Transverse colon (tissue), 4 donors: ENCODE measurements at regions not wholly inside any gene's neighbourhood (a gene's known extent, or its start where the extent isn't known, plus 50 kb on each side); places are given as distances from the start of the nearest gene placed in this dataset.

Source experiments
- DNase-seq: peaks from one replicate; pipeline ENCODE4 v3.0.0-alpha.2; 2019
- H3K27ac ChIP-seq, 4 donors: fragments of 200-600 bp; sonication (generic); 2 replicates each; pipeline ENCODE4 v1.5.1; 2016 to 2018; ENCODE audit warnings: inconsistent platforms in 4 of 4
- H3K27me3 ChIP-seq: fragments of 200-600 bp; sonication (generic); 2 replicates; pipeline ENCODE4 v1.5.1; 2017; ENCODE audit warnings: inconsistent platforms
- H3K36me3 ChIP-seq, 4 donors: fragments of 200-600 bp; sonication (generic); 2 replicates each; pipeline ENCODE4 v1.5.1; 2017 to 2019; ENCODE audit warnings: inconsistent platforms in 4 of 4
- H3K4me1 ChIP-seq, 4 donors: fragments of 200-600 bp; sonication (generic); 2 replicates each; pipeline ENCODE4 v1.5.1; 2017 to 2020; ENCODE audit warnings: inconsistent platforms in 4 of 4
- H3K4me3 ChIP-seq, 4 donors: fragments of 200-600 bp; sonication (generic); 1 replicate in 1 of 4; 2 replicates in 3 of 4; pipeline versions ENCODE4 v1.5.1 to v1.6.1; 2017 to 2019; ENCODE audit warnings: inconsistent platforms in 4 of 4
- H3K9me3 ChIP-seq, 2 donors: fragments of 200-600 bp; sonication (generic); 2 replicates each; pipeline ENCODE4 v1.5.1; 2017 to 2019; ENCODE audit warnings: inconsistent platforms in 2 of 2
- EP300 ChIP-seq: sonication (generic); formaldehyde crosslinking; IDR thresholded peaks from one replicate; pipeline ENCODE4 v1.6.1; 2017; ENCODE audit warnings: antibody characterized with exemption, low read depth
- POLR2A ChIP-seq: fragments of 450-650 bp; IDR thresholded peaks from one replicate; pipeline ENCODE4 v1.6.1; 2016; ENCODE audit warnings: antibody characterized with exemption, mild to moderate bottlenecking, moderate library complexity
- POLR2AphosphoS5 ChIP-seq, 3 donors: sonication (generic); formaldehyde crosslinking; IDR thresholded peaks; one replicate each; pipeline ENCODE4 v1.6.1; 2016; ENCODE audit warnings: antibody characterized with exemption in 3 of 3
- WGBS, 2 donors: methylation state at CpG; one replicate each; pipeline ENCODE4 v1.1.5; 2018; ENCODE audit warnings: low coverage in 1 of 2; 5-methylcytosine and 5-hydroxymethylcytosine counted together
- in situ Hi-C, 4 donors: fragments of 200-750 bp; cut with MboI; loops; one replicate each; pipeline versions ENCODE4 v1.15.0 to v1.15.1; 2017; ENCODE audit warnings: low sequenced_read_pairs in 3 of 4, low pct_ligation_motif_present in 1 of 4, low pct_unique_long_range_greater_than_20kb in 1 of 4
- intact Hi-C: fragments of 100-400 bp; cut with DNase I; formaldehyde crosslinking; loops from one replicate; pipeline ENCODE4 v1.15.1; 2023; ENCODE audit warnings: low total_unique reads
- TF ChIP-seq, protein P1 (sequence below), 5 experiments: fragments of 200-600 bp in 3 of 5; fragments of 450-650 bp in 2 of 5; sonication (generic) in 3 of 5; IDR thresholded peaks; 1 replicate in 2 of 5; 2 replicates in 3 of 5; pipeline ENCODE4 v1.5.1; 2016 to 2017; ENCODE audit warnings: antibody characterized with exemption in 5 of 5, inconsistent platforms in 3 of 5, mild to moderate bottlenecking in 2 of 5, moderate library complexity in 1 of 5

DNA sequence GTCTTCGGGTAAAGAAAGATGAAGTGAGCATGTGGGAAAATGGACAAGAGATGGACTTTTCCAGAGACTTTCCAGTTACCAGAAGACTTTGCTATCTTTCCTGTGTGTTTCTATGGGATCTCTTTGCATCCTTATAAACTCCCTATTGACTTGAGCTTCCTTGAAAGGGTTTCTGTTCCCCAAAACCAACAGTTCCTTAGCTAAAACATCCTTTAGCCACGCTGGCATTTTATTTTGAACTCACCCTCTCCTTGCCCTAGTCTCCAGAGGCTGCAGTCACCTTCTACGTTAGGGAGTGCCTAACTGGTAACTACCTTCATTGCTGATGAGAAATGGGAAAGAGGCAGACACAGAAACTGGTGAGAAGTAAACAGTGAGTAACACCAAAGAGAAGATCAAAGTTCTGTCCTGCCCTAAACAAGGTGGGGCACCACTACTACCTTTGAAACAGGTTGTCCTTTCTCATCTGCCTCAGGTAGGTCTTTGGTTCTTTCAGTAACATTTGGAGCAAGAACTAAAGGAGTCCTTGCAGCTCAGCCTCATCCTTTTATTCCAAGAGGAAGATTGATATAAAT lies 402.9 kb downstream of the ENC1 start:
- in situ Hi-C loops: no loop called here
- intact Hi-C loops: no loop called here

DNA sequence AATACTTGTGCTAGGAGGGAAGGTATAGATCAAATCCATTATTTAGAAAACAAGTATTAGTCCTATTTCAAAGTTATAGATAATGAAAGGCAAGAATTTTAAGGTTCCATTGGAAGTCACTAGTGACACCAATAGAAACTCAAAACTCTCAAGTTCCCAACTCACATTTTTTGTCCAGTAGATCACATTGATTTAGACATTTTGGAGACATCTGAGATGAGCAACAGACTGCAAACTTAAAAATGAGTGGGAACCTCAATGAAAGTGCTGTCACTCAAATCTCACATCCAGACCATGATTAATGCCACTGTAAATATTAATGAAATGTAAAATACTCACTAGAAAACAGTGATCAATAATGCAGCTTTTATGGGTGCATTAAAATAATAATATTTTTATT lies 405.0 kb downstream of the ENC1 start:
- no peak for DNase-seq
- Histone ChIP-seq H3K27ac (no peak overlapping the region), H3K9me3 (no peaks in the 10 kb centered on the region), H3K4me1 (peaks cover 0 to 9% (median 3%) of the 10 kb centered on the region in 4 donors), H3K36me3 (no peaks in the 10 kb centered on the region), H3K27me3 (no peaks in the 10 kb centered on the region), H3K4me3 (no peak overlapping the region)
- TF ChIP-seq, protein P1, sequence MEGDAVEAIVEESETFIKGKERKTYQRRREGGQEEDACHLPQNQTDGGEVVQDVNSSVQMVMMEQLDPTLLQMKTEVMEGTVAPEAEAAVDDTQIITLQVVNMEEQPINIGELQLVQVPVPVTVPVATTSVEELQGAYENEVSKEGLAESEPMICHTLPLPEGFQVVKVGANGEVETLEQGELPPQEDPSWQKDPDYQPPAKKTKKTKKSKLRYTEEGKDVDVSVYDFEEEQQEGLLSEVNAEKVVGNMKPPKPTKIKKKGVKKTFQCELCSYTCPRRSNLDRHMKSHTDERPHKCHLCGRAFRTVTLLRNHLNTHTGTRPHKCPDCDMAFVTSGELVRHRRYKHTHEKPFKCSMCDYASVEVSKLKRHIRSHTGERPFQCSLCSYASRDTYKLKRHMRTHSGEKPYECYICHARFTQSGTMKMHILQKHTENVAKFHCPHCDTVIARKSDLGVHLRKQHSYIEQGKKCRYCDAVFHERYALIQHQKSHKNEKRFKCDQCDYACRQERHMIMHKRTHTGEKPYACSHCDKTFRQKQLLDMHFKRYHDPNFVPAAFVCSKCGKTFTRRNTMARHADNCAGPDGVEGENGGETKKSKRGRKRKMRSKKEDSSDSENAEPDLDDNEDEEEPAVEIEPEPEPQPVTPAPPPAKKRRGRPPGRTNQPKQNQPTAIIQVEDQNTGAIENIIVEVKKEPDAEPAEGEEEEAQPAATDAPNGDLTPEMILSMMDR (IDR thresholded peaks at IDR 0.05): no peak
- TF ChIP-seq POLR2A: no peak
- TF ChIP-seq EP300: no peak
- no peak for TF ChIP-seq POLR2AphosphoS5 (IDR thresholded peaks at IDR 0.05)
- intact Hi-C loops: no loop called here
- in situ Hi-C loops: no loop called here

More for the DNA sequence above, 402.9 kb downstream of the ENC1 start:
- Histone ChIP-seq H3K27ac (peak overlapping the region in 1 of 4 donors; percentile 15), H3K9me3 (no peaks in the 10 kb centered on the region), H3K4me1 (peaks cover 0 to 9% (median 3%) of the 10 kb centered on the region in 4 donors), H3K4me3 (no peak overlapping the region), H3K36me3 (no peaks in the 10 kb centered on the region), H3K27me3 (no peaks in the 10 kb centered on the region)
- peak in 1 of 3 donors; percentile 30 for TF ChIP-seq POLR2AphosphoS5 (IDR thresholded peaks at IDR 0.05)
- TF ChIP-seq POLR2A: no peak
- DNase-seq: no peak
- 28 to 54% methylated on average over 2 to 3 of the region's 3 CpGs for whole genome bisulfite sequencing, 2 donors

DNA sequence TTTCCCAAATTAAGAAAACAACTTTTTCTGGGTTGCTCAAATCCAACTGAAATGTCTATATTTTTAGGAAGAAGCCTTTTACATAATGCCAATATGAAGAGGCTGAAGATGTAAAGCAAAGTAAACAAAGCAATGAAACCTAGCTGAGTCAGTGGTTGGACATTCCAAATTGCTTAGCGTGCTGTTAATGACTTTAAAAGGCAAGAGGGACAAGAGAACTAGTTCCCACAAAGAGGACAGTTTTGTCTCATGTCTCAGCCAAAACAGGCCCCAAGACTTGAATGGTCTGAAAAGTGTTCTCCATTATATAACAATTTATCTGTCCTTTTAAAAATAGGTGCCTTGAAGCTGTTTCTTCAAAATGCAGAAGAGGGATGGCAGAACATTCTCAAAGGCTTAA lies 407.0 kb downstream of the ENC1 start:
- 47 to 63% methylated on average over 1 of the region's 1 CpG for WGBS, 2 donors
- no peak for DNase-seq
- Histone ChIP-seq H3K4me3 (no peak overlapping the region), H3K27ac (no peak overlapping the region), H3K36me3 (no peaks in the 10 kb centered on the region), H3K4me1 (peaks cover 0 to 9% (median 3%) of the 10 kb centered on the region in 4 donors), H3K9me3 (no peaks in the 10 kb centered on the region), H3K27me3 (no peaks in the 10 kb centered on the region)
- in situ Hi-C loops: no loop called here
- intact Hi-C loops: no loop called here
- TF ChIP-seq POLR2A (no peak), EP300 (no peak), POLR2AphosphoS5 (IDR thresholded peaks at IDR 0.05) (no peak)
- TF ChIP-seq, protein P1 (IDR thresholded peaks at IDR 0.05): no peak

DNA sequence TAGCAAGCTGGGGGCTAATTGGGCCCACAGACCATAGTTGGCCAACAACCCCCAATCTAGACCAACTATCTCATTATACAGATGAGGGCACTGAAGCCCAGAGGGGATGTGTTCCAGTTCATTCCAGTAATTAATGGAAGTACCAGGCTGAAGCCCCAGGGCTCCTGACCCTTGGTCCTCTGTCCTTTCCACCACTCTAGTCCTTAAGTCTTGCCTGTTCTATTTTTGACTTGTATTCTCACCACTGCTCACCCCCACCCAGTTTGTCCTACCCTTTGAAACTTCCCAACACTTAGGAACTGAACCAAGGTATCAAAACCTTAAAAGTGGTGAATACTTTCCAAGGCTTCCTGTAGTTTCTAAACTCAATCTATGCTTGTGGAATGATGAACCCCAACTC lies 407.4 kb downstream of the ENC1 start:
- in situ Hi-C loops (no loop called here), intact Hi-C loops (no loop called here)
- no peaks in the 10 kb centered on the region for H3K9me3 ChIP-seq
- H3K27me3 ChIP-seq: no peaks in the 10 kb centered on the region
- H3K36me3 ChIP-seq: no peaks in the 10 kb centered on the region
- no peak overlapping the region for H3K27ac ChIP-seq
- H3K4me1 ChIP-seq: peaks cover 0 to 9% (median 3%) of the 10 kb centered on the region in 4 donors
- TF ChIP-seq, protein P1 (IDR thresholded peaks at IDR 0.05): no peak
- no peak for TF ChIP-seq POLR2AphosphoS5 (IDR thresholded peaks at IDR 0.05)
- TF ChIP-seq EP300: no peak
- no peak for TF ChIP-seq POLR2A
- DNase-seq: no peak
- H3K4me3 ChIP-seq: no peak overlapping the region

DNA sequence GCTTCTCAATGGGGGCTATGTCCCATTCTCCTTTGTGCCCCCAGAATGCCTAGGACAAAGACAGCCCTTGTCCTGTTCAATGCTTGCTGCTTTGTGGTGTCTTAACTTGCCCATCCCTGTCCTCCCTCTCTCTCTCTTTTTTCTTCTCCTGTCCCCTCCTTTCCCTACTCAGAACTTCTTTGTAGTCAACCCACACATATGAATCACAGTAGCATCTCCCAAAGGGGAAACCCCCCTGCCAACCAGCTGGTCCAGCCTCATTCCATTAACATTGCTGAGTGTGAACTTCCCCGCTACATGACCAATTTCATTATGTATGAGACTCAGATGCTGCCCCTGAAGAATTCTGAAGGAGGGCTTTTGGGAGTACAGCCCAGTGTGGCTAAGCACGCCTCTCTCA lies 408.3 kb downstream of the ENC1 start:
- Histone ChIP-seq H3K9me3 (no peaks in the 10 kb centered on the region), H3K4me1 (peaks cover 0 to under 1% (median 0%) of the 10 kb centered on the region in 4 donors), H3K27ac (no peak overlapping the region), H3K36me3 (no peaks in the 10 kb centered on the region), H3K27me3 (no peaks in the 10 kb centered on the region), H3K4me3 (no peak overlapping the region)
- intact Hi-C loops (no loop called here), in situ Hi-C loops (no loop called here)
- TF ChIP-seq, protein P1 (IDR thresholded peaks at IDR 0.05): no peak
- TF ChIP-seq POLR2A: no peak
- TF ChIP-seq EP300: no peak
- no peak for TF ChIP-seq POLR2AphosphoS5 (IDR thresholded peaks at IDR 0.05)
- 90 to 100% methylated on average over 1 to 2 of the region's 2 CpGs for WGBS, 2 donors
- DNase-seq: no peak
